GM12864 (cell line): ENCODE measurements at regions not wholly inside any gene's neighbourhood (a gene's known extent, or its start where the extent isn't known, plus 50 kb on each side); places are given as distances from the start of the nearest gene placed in this dataset.
"Not testable (repeated sequence)": the region's sequence is repeated elsewhere in the genome, so short reads cannot be mapped to it uniquely, and the experiment has no call there.

Experiments
- DNase-seq: peaks from one replicate; pipeline ENCODE4 v3.0.0-alpha.2; 2011; ENCODE audit warnings: low read depth
- H3K4me3 ChIP-seq: 2 replicates; pipeline ENCODE4 v1.5.1; 2011; ENCODE audit warnings: mild to moderate bottlenecking, low read depth, low read length, control low read depth
- CTCF ChIP-seq: IDR thresholded peaks from 2 replicates; pipeline ENCODE4 v1.5.1; 2011; ENCODE audit warnings: low read depth, mild to moderate bottlenecking, moderate library complexity, low read length, control low read depth, inconsistent platforms; ENCODE audit errors: missing control alignments

DNA sequence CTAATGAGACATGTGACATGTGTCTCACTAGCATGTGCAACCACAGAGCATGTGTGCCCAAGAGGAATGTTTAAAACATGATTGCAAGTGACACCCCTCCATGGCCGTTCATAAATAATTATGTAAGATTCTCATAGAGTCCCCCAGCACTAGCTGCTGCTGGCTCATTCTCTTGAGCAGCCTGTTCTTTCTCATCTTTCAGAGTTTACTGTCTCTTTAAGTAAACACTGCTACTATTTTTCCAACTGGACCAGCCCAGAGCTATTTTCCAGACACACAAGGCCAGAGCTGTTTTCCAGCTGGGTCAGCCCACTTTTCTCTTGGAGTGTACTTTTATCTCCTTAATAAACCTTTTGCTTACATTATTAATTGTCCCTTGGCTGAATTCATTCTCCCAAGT lies 326.8 kb upstream of the DLGAP1 start:
- H3K4me3 ChIP-seq, result no peak overlapping the region
- TF ChIP-seq CTCF, result no peak
- DNase-seq, result no peak

DNA sequence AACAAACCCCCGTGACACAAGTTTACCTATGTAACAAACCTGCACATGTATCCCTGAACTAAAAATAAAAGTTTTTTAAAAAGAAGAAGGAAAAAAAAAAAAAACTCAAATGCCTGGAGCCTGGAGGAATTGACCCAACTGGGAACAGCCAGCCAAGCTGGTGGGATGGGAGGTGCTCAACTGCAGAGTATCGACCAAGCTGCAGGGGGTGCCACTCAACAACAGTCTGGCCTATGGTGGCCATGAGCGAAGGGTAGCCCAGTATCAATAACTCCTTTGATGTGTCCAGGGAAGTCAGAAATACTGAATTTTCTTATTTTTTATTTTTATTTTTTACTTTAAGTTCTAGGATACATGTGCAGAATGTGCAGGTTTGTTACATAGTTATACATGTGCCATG lies 310.3 kb upstream of the DLGAP1 start:
- TF ChIP-seq CTCF, result no peak
- no peak overlapping the region for H3K4me3 ChIP-seq
- DNase-seq, result no peak

GRCh38 chr18:4762330-4762729 lies 307.2 kb upstream of the DLGAP1 start:
- DNase-seq, result no peak
- H3K4me3 ChIP-seq, result no peak overlapping the region
- TF ChIP-seq CTCF, result no peak

- TF ChIP-seq CTCF, result no peak
Measured at GRCh38 chr18:4758980-4759379, 303.9 kb upstream of the DLGAP1 start.

DNA sequence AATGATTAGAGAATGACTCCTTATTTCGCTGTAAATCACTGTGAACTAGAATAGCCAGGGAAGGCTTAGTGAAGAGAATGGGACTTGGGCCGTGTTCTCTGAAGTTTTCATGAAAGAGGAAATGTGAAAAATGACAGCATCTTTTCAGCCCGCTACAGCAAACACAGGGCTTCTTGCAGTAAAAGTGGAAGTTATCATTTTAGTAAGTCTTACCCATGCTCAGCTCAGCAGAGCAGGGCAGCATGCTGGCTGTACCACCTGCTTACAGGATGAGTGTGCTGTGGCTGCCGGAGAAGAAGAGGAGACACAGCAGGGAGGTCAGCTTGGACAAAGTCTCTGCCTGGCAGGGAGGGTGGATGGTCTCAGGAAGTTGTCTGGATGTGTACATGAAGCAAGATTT lies 300.7 kb upstream of the DLGAP1 start:
- H3K4me3 ChIP-seq, result no peak overlapping the region
- peak; percentile 33 for DNase-seq
- TF ChIP-seq CTCF, result no peak

More at GRCh38 chr18:4758980-4759379, 303.9 kb upstream of the DLGAP1 start:
- H3K4me3 ChIP-seq, result no peak overlapping the region
- DNase-seq, result no peak

DNA sequence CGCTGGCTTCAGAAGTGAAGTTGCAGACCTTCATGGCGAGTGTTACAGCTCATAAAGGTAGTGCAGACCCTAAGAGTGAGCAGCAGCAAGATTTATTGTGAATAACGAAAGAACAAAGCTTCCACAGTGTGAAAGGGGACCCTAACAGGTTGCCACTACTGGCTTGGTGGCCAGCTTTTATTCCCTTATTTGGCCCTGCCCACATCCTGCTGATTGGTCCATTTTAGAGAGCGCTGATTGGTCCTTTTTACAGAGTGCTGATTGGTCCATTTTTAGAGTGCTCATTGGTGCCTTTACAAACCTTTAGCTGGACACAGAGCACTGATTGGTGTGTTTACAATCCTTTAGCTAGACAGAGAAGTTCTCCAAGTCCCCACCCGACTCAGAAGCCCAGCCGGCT lies 298.0 kb upstream of the DLGAP1 start:
- H3K4me3 ChIP-seq, DNase-seq: not testable (repeated sequence)

- TF ChIP-seq CTCF, result no peak
- DNase-seq, result no peak
- no peak overlapping the region for H3K4me3 ChIP-seq
Measured at GRCh38 chr18:4751523-4751922, 296.4 kb upstream of the DLGAP1 start.
